Glomerular visceral epithelial cell (primary cell): ENCODE measurements at regions not wholly inside any gene's neighbourhood (a gene's known extent, or its start where the extent isn't known, plus 50 kb on each side); places are given as distances from the start of the nearest gene placed in this dataset.
"Not testable (repeated sequence)": the region's sequence is repeated elsewhere in the genome, so short reads cannot be mapped to it uniquely, and the experiment has no call there.

Experiments
- DNase-seq: peaks from one replicate; pipeline ENCODE4 v3.0.0-alpha.2; 2016; ENCODE audit errors: extremely low spot score

DNA sequence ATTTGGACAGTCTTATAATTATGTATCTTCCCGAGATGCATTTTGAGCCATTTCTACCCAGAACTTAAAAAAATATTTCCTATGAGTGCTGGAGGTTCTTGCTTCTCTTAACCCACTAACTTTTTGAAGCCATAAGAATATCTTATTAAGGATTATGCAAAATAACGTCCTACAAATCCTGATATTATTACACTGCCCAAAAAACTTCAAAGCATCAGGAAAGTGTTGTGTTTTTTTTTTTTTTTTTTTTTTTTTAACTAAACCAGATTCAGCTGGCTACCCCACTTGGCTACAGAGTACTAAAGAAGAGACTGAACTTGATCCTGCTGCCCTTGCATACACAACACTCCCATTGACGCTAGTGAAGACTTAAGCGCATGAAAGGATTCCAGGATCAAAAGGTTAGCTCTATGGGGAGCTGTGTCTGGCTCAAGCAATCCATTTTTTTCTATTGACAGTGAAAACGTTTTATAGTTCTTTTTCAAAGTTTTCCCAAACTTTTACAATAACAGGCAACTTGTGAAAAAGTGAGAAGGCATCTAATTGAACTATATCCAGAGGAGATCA is 141.4 kb downstream of the KCNRG start:
- DNase-seq: no peak

GRCh38 chr13:50158385-50159165 is 143.3 kb downstream of the KCNRG start:
- no peak for DNase-seq

- no peak for DNase-seq
Observed at GRCh38 chr13:50159607-50160006, 144.4 kb downstream of the KCNRG start.

DNA sequence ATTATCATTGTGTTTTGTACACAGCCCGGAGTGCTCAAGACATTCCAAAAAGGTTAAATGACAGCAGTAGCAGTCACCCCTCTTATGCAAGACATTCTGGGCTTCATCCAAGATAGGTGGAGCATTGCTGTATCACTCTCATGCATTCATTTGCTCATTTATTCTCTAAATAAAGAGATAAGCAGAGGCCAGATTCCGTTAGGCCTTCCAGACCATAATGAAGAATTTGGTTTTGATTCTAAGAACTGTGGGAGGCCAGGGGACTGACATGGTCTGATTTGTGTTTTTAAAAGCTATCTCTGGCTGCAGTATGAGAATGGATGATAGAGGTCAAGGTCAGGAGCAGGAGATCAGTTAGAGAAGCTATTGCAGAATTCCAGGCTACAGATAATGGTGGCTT is 145.8 kb downstream of the KCNRG start:
- DNase-seq: no peak

DNA sequence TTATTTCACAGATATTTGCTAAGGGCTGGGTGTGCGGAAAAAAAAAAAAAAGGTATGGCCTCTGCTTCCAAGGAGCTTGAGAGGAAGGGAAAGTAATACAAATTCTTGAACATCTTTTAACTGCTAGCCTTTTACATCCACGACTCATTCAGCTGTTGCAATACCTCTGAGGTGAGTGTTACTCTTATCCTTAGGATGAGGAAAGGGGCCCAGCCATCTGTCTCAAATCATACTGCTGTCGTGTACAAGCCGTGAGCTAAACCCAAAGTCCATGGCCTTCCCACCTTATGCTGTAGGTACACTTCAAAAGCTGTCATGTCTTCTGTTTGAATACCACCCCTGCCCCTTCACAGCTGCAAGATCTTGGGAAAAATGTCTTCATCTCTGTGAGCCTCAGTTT is 146.8 kb downstream of the KCNRG start:
- DNase-seq: no peak

DNA sequence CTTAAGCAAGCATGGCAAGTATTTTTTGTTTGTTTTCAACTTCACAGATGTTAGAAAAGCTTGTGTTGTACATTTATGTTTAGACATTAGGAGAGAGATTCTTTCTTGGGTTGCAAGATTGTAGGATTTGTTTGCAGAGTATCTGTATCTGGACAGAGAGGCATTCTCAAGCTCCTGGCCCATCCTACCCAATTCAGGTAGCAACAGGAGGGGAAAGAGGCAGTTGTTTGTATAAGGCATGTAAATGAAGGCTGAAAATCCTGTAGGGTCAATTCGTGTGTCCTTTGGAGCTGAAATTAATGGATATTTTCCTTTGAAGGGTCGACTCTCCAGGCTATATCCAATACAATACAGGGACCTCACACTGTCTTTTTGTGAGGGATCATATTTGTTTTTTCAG is 147.3 kb downstream of the KCNRG start:
- DNase-seq: no peak

DNA sequence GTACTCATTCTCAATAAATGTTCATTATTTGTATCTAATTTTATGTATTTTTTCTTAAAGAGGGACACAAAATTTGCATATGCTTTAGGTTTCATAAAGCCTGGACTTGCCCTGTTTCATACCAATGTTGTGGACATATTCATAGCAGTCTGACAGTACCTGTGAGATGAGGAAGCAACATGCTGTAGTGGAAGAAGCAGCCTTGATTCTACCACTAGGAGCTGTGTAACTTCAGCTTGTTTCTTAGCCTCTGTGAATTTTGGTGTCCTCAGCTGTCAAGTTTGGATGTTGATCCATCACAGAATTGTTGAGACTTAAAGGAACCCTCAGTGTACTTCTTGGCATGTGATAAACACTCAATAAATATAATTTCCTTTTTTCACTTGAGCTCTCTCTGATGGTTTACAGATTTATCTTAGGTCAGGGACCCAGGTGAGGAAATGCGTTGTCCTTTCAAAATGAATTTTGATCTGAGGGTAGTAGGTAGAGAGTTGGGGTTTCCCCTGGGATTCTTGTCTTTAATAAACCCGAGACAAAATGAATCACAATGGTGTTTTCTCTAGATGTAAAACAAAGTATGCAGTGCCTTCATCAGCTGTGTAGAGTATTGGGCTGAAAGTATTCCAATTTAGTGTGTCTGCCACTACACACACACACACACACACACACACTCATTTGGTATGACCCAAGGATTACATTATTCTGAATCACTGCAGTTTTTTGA is 152.1 kb downstream of the KCNRG start:
- DNase-seq: no peak

- no peak for DNase-seq
Observed at GRCh38 chr13:50167967-50168366, 152.7 kb downstream of the KCNRG start.

DNA sequence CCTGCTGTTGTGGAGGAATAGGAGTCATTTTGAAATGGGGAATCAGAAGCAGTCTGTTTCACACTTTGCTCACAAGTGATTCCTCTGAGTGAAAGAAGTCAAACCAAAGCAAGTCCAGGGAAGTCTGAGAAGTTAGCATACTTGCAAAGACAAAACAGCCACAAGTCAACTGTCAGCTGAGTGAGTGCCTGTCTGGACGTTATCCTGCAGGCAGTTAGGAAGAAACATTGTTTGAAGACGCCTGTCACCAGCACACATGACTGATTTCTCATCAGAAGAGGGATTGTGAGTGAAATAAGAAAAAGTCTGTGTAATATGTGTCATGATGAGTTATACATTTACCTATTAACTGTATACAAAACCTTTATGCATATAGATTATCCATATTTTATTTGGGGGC is 153.5 kb downstream of the KCNRG start:
- peak; percentile 16 for DNase-seq

GRCh38 chr13:50170447-50171037 is 155.3 kb downstream of the KCNRG start:
- no peak for DNase-seq

DNA sequence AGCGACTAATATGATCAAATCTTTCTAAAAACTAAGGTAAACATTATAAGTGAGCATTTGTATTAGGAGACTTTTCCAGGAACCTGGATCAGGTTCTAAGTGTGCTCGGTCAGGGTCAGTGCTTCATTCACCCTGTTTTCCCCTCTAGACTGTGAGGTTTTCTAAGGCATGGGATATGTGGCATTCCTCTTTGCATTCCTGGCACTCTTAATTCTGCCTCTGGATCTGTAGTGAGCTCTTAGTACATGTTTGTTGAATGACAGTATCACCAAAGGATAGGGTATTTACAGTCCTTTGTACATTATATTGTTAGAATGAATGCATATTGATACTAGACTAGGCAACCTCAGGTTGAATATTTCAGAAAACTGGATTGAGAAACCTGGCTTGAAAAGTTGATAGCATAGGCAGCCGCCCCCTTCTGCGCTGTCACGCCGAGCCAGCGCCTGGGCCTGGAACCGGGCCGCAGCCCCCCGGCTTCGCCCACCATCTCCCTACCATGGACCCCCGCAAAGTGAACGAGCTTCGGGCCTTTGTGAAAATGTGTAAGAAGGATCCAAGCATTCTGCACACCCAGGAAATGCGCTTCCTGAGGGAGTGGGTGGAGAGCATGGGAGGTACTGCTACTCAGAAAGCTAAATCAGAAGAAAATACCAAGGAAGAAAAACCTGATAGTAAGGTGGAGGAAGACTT is 156.5 kb downstream of the KCNRG start:
- no peak for DNase-seq

GRCh38 chr13:50173045-50173444 is 157.8 kb downstream of the KCNRG start:
- DNase-seq: not testable (repeated sequence)

- no peak for DNase-seq
Observed at GRCh38 chr13:50174630-50175029, 159.4 kb downstream of the KCNRG start.

DNA sequence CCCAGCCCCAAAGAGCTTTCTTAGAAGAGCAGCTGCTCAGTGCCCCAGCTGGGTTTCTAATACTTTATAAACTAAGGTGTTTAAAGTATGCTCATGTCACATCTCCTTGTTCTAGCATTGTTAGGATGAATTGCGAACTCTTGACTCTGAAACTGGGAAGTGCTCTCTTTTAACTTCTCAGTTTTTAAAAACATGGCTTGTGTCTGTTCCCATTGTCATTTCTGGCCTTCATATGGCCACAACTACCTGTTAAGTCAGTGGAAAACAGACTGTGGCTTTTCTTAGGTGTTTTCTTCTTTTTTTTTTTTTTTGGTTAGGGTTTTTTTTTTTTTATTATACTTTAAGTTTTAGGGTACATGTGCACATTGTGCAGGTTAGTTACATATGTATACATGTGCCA is 164.7 kb downstream of the KCNRG start:
- no peak for DNase-seq

DNA sequence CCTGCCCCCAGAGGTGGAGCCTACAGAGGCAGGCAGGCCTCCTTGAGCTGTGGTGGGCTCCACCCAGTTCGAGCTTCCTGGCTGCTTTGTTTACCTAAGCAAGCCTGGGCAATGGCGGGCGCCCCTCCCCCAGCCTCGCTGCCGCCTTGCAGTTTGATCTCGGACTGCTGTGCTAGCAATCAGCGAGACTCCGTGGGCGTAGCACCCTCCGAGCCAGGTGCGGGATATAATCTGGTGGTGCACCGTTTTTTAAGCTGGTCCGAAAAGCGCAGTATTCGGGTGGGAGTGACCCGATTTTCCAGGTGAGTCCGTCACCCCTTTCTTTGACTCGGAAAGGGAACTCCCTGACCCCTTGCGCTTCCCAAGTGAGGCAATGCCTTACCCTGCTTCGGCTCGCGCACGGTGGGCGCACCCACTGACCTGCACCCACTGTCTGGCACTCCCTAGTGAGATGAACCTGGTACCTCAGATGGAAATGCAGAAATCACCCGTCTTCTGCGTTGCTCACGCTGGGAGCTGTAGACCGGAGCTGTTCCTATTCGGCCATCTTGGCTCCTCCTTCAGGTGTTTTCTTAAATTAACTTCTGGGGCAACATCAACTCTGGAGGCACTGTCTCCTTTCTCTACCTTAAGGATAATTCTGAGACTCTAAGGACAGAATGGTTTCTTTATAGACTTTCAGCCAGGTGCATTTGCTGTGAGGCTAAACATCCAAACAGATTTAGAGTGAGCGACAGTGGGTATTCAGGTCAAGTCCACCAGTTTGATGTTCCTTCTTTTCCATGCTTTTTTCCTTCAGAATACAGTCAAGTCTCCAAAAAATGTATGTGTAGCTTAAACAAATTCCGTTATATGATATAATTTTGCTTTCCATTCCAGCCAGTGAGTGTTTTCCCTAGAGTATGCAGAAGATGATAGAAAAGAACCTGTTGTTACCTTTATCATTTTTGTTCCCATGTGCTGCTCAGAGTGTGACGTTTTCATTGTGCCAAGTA is 170.8 kb downstream of the KCNRG start:
- not testable (repeated sequence) for DNase-seq

DNA sequence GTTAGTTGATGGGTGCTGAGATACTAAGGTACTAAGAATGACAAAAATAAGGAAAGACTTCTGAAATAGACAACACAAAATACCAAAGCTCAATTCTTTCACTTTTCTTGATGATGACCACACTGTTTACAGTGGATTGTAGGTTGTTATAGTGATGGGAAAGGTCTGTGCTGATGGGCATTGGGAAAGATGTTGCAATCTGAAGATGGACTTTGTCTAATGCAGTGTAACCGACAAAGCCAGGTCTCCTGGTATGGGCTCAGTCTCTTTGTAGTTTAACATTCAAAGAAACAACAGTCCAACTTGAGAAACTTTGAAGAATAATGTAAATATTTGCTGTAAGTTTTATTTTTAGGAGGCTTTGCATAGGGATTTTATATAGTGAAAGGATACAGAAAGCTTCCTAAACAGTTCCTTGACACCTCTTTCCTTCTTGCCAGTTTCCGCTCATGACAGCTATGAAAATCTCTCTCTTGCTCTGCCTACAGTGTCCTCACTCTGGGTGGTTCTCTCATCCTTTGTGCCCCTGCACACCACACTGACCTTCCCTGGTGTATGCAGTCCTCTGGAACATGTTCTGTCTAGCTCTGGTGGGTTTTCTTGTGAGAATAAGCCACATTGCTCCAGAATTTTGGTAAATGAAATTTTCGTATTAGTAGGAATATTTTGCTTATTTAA is 172.2 kb downstream of the KCNRG start:
- no peak for DNase-seq

GRCh38 chr13:50188696-50189095 is 173.5 kb downstream of the KCNRG start:
- no peak for DNase-seq

DNA sequence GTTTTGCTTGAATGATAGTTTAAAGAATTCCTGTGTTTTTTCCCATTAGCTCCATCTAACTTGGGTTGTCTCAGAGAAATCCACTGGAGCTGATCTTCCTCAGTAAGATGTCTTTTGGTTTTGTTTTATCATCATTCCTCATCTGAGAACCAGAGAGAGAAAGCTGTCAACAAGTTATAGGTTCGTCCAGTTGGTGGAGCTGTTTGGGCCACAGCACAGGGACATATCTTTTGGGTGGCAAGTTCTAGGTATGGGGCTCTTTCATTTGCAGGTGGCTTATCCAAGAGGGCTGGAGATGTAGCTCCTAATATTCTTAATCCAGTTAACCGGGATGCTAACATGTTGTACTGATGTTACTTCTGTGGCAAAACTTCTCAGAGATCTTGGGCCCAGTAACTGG is 174.2 kb downstream of the KCNRG start:
- DNase-seq: no peak

- no peak for DNase-seq
Observed at GRCh38 chr13:50191004-50191403, 175.8 kb downstream of the KCNRG start.

DNA sequence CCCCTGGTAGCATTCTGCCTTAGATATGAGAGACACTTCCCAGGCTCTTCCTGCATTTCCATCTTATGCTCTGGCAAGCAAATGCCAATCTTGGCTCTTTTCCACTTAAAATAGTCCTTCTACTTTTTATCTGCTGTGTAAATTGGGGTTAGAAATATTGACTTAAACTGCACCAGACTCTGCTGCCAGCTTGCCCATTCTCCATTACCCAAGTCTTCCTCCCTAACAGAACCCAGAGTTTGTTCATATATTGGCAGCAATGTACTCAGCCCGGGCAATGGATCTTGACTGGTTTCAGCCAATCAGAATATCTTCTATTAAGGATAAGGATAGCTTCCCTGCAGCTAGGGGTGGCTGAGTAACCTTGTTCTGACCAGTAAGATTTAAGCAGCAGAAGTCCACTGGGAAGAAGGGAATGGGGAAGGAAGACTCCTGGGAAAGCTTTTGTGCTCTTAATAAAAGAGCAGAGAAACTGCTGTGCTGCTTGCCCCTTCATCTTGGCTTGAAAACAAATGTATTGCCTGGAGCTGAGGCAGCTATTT is 177.1 kb downstream of the KCNRG start:
- no peak for DNase-seq
